Smooth muscle cell (in vitro differentiated cells): ENCODE measurements at regions not wholly inside any gene's neighbourhood (a gene's known extent, or its start where the extent isn't known, plus 50 kb on each side); places are given as distances from the start of the nearest gene placed in this dataset.
"Not testable (repeated sequence)": the region's sequence is repeated elsewhere in the genome, so short reads cannot be mapped to it uniquely, and the experiment has no call there.

ENCODE experiments used
- DNase-seq: peaks from one replicate; lab custom pipeline; 2025; ENCODE audit not compliant: unreplicated experiment; lab: John Stamatoyannopoulos, UW
- H2AFZ ChIP-seq: fragments of 200-600 bp; sonication (generic); 2 replicates; pipeline ENCODE4 v1.6.0; 2016; ENCODE audit warnings: antibody characterized with exemption, low read depth, mild to moderate bottlenecking
- H3F3A ChIP-seq: fragments of 200-600 bp; sonication (generic); 2 replicates; pipeline ENCODE4 v1.6.0; 2017; ENCODE audit warnings: antibody characterized with exemption, low read depth
- H3K27ac ChIP-seq: fragments of 200-600 bp; sonication (generic); 2 replicates; pipeline ENCODE4 v1.5.1; 2016; ENCODE audit warnings: low read depth, mild to moderate bottlenecking
- H3K27me3 ChIP-seq: fragments of 200-600 bp; sonication (generic); 2 replicates; pipeline ENCODE4 v1.6.1; 2016; ENCODE audit warnings: low read depth, mild to moderate bottlenecking
- H3K36me3 ChIP-seq: fragments of 200-600 bp; sonication (generic); 2 replicates; pipeline ENCODE4 v1.5.1; 2016; ENCODE audit warnings: low read depth
- H3K4me1 ChIP-seq: fragments of 200-600 bp; sonication (generic); 2 replicates; pipeline ENCODE4 v1.5.1; 2016; ENCODE audit warnings: low read depth
- H3K4me2 ChIP-seq: fragments of 200-600 bp; sonication (generic); 2 replicates; pipeline ENCODE4 v1.6.0; 2016; ENCODE audit warnings: mild to moderate bottlenecking
- H3K4me3 ChIP-seq: fragments of 200-600 bp; sonication (generic); 2 replicates; pipeline ENCODE4 v1.5.1; 2016; ENCODE audit warnings: mild to moderate bottlenecking
- H3K79me2 ChIP-seq: fragments of 200-600 bp; sonication (generic); 2 replicates; pipeline ENCODE4 v1.6.0; 2016; ENCODE audit warnings: low read depth, mild to moderate bottlenecking
- H3K9ac ChIP-seq: fragments of 200-600 bp; sonication (generic); 2 replicates; pipeline ENCODE4 v1.6.0; 2016; ENCODE audit warnings: low read depth
- H3K9me3 ChIP-seq: fragments of 200-600 bp; sonication (generic); replicated peaks from 2 replicates; pipeline ENCODE4 v1.5.1; 2016; ENCODE audit warnings: low read depth
- H4K20me1 ChIP-seq: fragments of 200-600 bp; sonication (generic); 2 replicates; pipeline ENCODE4 v1.6.0; 2016; ENCODE audit warnings: low read depth
- CTCF ChIP-seq: fragments of 200-600 bp; sonication (generic); IDR thresholded peaks from 2 replicates; pipeline ENCODE4 v1.5.1; 2017; ENCODE audit warnings: borderline replicate concordance, mild to moderate bottlenecking, antibody characterized with exemption; ENCODE audit not compliant: insufficient read depth, poor library complexity, severe bottlenecking
- WGBS: methylation state at CpG from one replicate; pipeline ENCODE4 v1.1.7; 2016; ENCODE audit warnings: low lambda C conversion rate; 5-methylcytosine and 5-hydroxymethylcytosine counted together

GRCh38 chr6:84867521-84867920 is 103.1 kb upstream of the TBX18 start:
- no peak for DNase-seq
- no peak overlapping the region for H3K4me3 ChIP-seq

GRCh38 chr6:84866715-84867114 is 102.3 kb upstream of the TBX18 start:
- no peak for TF ChIP-seq CTCF
- no peaks in the 10 kb centered on the region for H4K20me1 ChIP-seq
- WGBS: 39% methylated on average over 1 of the region's 1 CpG
- no peak overlapping the region for H3K4me3 ChIP-seq
- no peaks in the 10 kb centered on the region for H3K79me2 ChIP-seq
- no peaks in the 10 kb centered on the region for H3K36me3 ChIP-seq
- H3K9me3 ChIP-seq: no peaks in the 10 kb centered on the region
- H3K4me1 ChIP-seq: peaks cover 6% of the 10 kb centered on the region
- no peak overlapping the region for H3K27ac ChIP-seq
- no peak overlapping the region for H3K9ac ChIP-seq
- no peaks in the 10 kb centered on the region for H3K27me3 ChIP-seq
- no peaks in the 10 kb centered on the region for H3F3A ChIP-seq
- H3K4me2 ChIP-seq: no peak overlapping the region
- H2AFZ ChIP-seq: no peak overlapping the region
- DNase-seq: no peak

More at GRCh38 chr6:84867521-84867920, 103.1 kb upstream of the TBX18 start:
- 35% methylated on average over 2 of the region's 2 CpGs for WGBS
- Histone ChIP-seq H3K27ac (no peak overlapping the region), H4K20me1 (no peaks in the 10 kb centered on the region), H2AFZ (no peak overlapping the region), H3K4me1 (peaks cover 8% of the 10 kb centered on the region), H3F3A (no peaks in the 10 kb centered on the region), H3K79me2 (no peaks in the 10 kb centered on the region), H3K9me3 (no peaks in the 10 kb centered on the region), H3K4me2 (peak overlapping the region; percentile 34), H3K36me3 (no peaks in the 10 kb centered on the region), H3K9ac (no peak overlapping the region), H3K27me3 (no peaks in the 10 kb centered on the region)
- no peak for TF ChIP-seq CTCF

GRCh38 chr6:84865372-84865771 is 101.0 kb upstream of the TBX18 start:
- not testable (repeated sequence) for H3K27me3 ChIP-seq, DNase-seq, H3K4me2 ChIP-seq, H3K27ac ChIP-seq, H3K9ac ChIP-seq, H3K9me3 ChIP-seq, H3K4me1 ChIP-seq, H3K36me3 ChIP-seq, H4K20me1 ChIP-seq, H3F3A ChIP-seq, H3K4me3 ChIP-seq, H3K79me2 ChIP-seq, H2AFZ ChIP-seq
- WGBS: 95% methylated on average over 1 of the region's 1 CpG

DNA sequence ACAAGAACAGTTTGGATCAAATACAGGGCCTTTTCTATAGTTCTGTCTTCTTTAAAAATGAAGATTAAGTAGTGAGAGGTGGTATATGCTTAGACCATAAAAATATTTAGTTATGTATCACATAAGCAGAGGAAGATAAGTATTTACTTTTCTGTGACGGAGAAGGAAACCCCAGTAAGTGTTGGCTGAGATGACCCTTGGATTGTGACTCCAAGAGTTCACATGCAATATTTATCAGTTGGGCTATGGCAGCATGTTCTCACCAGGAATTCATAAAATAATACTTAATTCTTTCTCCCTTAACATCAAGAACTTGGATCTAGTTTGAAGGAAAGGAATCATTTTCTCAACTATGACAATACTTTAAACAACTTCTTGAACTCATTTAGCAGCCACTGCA is 98.4 kb upstream of the TBX18 start:
- Histone ChIP-seq H3K36me3 (no peaks in the 10 kb centered on the region), H3K9me3 (no peaks in the 10 kb centered on the region), H3K27me3 (no peaks in the 10 kb centered on the region), H3K79me2 (no peaks in the 10 kb centered on the region), H3K4me3 (no peak overlapping the region), H2AFZ (no peak overlapping the region), H3K9ac (no peak overlapping the region), H3K4me2 (no peak overlapping the region), H3F3A (no peaks in the 10 kb centered on the region), H4K20me1 (no peaks in the 10 kb centered on the region), H3K4me1 (no peaks in the 10 kb centered on the region), H3K27ac (no peak overlapping the region)
- no peak for DNase-seq
- TF ChIP-seq CTCF: no peak
- 88% methylated on average over 1 of the region's 1 CpG for WGBS
